SK-N-DZ (cell line): ENCODE measurements at regions not wholly inside any gene's neighbourhood (a gene's known extent, or its start where the extent isn't known, plus 50 kb on each side); places are given as distances from the start of the nearest gene placed in this dataset.

Experiments
- DNase-seq: peaks from one replicate; pipeline ENCODE4 v3.0.0-alpha.2; 2015; ENCODE audit warnings: low spot score

DNA sequence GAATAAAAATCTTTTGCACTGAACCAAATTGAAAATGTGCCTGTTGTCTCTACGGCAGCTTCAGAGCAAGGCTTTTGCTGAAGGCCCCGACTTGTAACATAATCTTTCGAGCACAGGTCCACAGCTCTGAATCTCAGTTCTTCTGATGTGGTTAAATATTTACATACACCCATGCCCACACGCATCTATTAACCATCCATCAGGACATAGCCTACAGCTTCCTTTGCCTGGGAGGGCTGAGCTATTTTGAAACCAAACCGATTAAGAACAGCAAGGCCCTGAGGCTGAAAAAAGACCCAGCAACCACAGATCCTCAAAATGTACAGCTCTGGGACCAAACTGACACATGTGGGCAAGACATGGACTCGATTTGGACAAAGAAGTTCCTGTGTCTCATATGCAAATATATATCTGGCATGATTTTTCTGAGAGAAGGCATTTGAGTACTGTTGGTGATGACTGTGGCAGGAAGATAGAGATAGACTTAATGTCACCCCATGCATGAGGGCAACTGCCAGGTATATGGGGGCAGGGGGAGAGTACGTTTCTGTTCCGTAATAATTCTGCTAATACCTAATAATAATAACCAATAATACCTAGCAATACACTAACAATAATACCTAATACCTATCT lies 322.7 kb upstream of the PLET1 start:
- no peak for DNase-seq

- peak; percentile 13 for DNase-seq
Measured at GRCh38 chr11:112584672-112585071, 324.0 kb upstream of the PLET1 start.

DNA sequence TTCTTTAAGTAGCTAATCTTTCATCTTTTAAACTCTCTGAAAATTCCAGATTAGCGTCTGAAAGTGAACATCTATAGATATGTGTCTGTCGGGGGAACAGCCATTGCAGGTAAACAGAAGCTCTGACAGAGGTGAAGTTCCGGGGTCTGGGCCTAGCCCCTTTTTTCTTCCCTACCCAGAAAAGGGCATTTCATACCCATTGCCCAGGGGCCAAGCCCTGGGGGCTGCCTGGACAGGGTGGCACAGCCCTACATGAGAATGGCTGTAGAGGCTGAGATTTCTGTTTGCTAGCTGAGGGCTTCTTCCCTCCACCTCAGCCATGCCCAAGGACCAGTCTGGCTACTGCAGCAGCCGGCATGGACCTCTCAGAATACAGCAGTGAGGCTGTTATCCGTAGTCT lies 327.0 kb upstream of the PLET1 start:
- DNase-seq: no peak

DNA sequence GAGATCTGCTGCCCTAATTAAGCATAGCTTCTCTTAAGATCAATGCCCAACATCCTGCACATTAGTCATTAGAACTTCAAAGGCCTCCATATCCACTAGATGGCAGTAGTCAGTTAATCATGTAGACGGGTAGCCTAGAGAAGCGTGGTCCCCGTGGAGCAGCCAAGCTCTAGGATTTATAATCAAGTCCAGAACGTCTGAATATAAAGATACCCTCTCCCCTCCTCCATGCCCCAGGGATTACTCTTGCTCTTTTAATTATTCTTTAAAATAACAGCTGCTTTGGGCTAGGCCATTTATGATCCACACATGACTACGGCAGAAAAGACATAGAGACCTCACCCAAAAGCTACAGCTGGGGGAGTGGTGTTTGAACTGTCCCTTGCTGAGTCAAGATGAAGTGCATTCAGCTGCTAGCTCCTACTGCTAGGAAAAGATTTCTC lies 327.6 kb upstream of the PLET1 start:
- peak; percentile 79 for DNase-seq

DNA sequence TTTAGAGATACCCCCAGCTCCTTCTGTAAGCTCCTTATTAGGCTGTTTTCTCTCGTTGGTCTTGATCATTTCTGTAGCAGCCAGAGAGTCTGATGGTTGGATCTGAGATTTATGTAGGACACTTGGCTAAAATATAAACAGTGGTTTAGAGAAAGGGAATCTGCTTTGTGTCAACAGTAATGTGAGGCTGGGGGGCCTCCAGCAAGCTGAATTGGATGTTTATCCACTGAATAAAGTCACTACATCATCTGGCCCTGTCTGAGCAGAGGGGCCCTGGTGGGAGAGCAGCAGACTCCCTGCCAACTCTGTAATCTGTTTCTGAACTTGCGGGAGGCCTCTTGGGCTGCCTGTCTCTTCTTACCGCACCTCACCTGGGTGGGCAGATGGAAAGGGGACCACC lies 328.5 kb upstream of the PLET1 start:
- peak; percentile 2 for DNase-seq

DNA sequence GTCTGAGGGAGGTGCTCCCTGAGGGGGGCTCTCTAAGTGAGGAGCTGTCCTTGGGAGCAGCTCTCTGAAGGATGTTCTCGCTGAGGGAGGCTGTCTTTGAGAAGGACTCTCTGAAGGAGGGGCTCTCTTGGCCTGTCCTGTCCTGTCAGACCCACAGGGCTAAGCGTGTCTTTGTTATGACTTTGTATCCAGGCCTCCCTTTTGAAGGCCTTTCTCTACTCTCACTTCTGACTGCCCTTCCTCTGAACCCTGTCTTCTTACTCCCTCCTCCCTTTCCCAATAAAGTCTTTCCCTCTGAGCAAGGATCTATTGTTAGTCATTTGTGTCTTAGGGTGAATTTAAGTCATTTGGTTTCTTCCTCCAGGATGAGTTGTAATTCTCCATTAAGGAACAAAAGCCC lies 330.1 kb upstream of the PLET1 start:
- no peak for DNase-seq

GRCh38 chr11:112593440-112593839 lies 332.8 kb upstream of the PLET1 start:
- no peak for DNase-seq

- no peak for DNase-seq
Measured at GRCh38 chr11:112596324-112596723, 335.7 kb upstream of the PLET1 start.

- DNase-seq: no peak
Measured at GRCh38 chr11:112597286-112597790, 336.7 kb upstream of the PLET1 start.

DNA sequence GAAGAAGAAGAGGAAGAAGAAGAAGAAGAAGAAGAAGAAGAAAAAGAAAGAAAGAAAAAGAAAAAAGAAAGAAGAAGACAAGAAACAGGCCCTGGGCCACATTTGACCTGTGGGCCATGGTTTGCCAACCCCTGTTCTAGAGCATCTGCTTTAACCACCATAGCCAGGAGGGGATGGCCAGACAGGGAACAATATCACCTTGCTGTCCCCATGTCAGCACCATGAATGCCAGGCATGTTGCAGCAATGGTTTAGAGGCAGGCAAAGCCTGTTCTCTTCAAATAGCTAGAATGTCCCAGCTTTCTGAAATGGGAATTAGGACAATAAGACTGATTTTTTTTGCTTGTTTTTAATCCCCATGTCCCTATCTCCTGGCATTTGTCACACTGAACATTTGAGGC lies 338.6 kb upstream of the PLET1 start:
- DNase-seq: no peak

- DNase-seq: no peak
Measured at GRCh38 chr11:112599856-112600533, 339.3 kb upstream of the PLET1 start.

DNA sequence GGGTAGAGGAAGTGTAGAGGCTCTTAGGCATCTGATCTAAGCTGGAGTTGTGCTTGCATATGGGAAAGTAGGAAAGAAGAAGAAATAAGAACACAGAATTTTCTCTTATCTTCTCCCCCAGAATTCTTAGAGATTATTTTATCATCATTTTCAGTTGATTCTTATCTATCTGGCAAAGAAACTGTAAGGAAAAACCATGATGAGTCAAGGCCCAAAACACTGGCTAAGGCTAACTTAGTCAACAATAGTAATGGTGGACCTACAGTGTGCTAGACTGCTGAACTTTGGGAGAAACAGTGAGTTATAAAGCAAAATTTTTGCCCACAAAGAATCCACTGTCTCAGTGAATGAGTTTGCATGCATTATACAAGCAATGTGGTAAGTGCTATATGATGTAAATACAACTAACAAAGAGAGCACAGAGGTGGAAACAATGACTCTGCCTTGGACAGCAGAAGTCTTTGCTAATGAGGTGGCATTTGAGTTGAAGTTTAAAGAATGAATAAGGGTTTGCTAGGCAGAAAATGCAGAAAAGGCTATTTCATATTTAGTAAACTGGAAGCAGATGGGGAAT lies 344.5 kb upstream of the PLET1 start:
- DNase-seq: no peak

DNA sequence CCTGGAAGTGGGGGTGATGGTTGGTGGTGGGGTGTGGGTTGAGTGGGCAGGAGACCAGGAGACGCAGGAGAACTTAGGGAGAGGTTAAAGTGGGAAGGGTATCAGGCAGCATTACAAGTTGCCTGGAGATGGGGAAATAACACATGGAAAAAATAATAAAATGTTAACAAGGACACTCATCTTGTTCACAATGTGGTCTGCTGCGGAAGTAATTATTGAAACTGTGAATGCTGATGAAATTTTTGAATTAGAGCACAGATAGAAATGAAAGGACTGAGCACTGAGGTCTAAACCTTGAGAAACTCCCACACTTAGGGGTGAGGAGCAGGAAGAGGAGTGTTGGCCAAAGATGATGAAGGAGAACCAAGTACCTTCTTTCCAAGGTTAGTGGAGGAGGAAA lies 346.0 kb upstream of the PLET1 start:
- DNase-seq: no peak

- DNase-seq: no peak
Measured at GRCh38 chr11:112608509-112608908, 347.8 kb upstream of the PLET1 start.

GRCh38 chr11:112610494-112610893 lies 349.8 kb upstream of the PLET1 start:
- no peak for DNase-seq

DNA sequence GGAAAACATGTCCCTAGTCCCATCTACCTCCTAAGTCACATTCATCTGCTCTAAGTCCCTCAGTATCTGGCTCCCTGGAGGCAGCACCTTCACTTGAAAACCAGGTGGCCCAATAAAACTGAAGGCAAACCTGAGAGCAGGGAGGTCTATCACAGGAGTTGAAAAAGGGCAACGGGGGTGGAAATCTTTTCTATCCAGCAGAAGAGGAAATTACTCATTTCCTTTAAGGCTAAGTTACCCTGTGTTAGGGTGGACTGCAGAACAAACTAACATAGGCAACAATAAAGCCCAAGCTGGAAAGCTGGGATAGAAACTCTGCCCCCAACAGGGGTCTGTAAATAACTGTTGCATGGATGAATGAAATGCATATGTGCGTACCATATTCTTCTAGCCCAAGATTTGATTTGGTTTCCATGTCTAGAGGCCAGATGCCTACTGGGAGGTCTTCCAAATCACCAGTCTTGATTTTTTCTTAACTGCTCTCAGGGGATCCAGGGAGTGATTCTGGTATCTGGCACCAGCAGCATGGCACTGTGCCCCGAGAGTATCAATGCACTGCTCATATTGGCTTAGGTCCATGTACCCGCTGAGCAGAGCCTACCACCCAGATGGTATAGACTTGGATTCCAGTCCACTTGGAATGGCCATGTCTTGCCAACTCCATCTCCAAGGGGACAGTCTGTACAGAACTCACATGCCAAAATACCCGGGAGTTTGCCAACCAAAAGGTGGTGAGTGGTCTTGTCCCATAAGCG lies 350.0 kb upstream of the NCAM1 start:
- no peak for DNase-seq

DNA sequence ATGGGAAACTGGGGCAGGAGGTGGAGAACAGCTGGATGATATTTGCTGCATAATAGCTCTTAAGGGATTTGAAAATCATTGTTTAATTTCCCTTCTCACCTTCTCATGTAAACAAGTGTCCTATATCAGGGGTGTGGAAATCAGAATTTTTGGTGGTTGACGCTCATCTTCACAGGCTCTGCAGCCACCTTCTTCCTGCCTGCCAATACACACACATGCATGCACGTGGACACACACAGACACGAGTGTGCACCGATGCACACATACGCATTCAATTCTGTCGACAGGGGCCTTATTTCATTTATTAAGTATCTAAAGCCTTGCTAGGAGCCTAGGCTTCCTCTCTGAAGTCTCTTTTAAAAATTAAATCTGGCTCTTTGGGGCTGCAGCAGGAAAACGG lies 349.4 kb upstream of the NCAM1 start:
- no peak for DNase-seq

GRCh38 chr11:112612250-112612849 lies 348.9 kb upstream of the NCAM1 start:
- DNase-seq: peak; percentile 52

DNA sequence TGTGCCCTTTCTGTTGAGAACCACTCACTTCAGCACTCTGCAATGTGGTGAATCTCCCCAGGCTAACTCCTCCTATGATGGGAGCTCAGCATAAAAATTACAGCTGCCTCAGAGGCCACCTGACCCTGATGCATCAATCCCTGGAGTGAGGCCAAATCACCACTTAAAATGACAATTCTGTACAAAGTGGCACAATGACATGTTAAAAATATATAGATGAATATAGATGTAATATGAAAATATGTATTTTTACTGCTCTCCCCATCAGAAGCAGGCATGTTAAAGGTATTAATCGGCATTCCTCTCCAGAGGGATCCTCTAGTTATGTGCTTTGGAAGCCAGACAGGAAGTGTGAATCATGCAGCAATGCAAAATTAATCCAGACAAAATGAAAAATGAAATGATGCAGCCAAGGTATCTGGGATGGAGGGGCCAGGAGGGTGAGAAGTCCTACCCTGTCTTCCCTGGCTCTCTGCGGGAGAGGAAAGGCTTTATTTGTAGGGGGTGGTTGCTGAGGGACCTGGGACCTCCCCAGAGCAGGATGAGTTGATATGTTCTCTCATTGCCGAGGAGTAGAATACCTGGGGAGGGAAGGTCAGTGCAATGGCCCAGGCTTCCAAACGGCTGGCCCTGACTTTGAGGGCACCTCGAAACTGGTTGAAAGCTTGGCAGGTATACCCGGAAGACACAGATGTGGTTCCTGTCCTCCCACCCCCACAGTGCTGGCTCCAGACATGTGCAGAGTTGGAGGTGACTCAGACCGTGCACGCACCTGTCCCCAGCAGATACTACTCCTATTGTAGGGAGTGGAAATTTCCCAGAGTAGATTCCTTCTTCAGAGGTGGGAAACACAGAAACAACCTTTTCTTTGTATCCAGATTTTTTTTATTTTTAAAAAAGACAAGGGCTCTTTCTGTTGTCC lies 347.9 kb upstream of the NCAM1 start:
- no peak for DNase-seq

DNA sequence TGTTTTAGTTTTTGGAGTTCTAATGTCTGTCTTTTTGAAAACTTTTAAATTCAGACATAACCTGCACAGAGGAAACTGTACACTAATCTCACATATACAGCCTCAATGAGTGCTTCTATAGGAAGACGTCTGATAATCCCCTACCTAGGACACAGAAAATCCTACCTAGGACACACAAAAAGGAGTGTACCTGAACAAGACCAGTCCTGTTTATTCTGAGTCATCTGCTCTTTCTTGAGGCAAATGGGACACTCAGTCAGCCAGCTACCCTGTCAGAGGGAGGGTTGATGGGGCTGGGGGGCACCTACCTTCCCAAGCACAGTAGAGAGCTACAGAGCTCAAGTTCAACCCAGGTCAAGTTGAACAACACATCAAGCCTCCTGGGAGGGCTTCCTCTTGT lies 346.6 kb upstream of the NCAM1 start:
- no peak for DNase-seq

- no peak for DNase-seq
Measured at GRCh38 chr11:112615238-112615637, 346.0 kb upstream of the NCAM1 start.
